Inflammatory macrophage treated with lipopolysaccharide for 4 hours (primary cell): ENCODE measurements at regions not wholly inside any gene's neighbourhood (a gene's known extent, or its start where the extent isn't known, plus 50 kb on each side); places are given as distances from the start of the nearest gene placed in this dataset.
"Not testable (repeated sequence)": the region's sequence is repeated elsewhere in the genome, so short reads cannot be mapped to it uniquely, and the experiment has no call there.

Source experiments
- DNase-seq: peaks from one replicate; pipeline ENCODE4 v3.0.0-alpha.2; 2020

DNA sequence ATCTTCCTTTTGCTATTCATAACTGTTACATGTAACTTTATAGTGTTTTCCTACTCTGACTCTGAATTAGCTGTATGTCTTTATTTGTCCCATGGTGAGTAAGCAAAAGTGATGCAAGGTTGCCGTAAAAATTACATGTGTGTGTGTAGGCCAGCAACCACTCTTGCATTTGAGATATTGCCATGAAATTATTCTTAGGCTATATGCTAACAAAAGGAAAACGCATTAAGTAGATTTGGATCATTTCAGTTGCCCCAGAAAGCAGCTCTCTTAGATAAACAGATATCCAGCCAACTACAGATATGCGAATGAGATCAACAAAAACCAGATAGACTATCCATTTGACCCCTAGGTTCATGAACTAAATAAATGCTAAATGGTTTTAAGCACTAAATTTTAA is 73.6 kb downstream of the CYLC2 start:
- no peak for DNase-seq

DNA sequence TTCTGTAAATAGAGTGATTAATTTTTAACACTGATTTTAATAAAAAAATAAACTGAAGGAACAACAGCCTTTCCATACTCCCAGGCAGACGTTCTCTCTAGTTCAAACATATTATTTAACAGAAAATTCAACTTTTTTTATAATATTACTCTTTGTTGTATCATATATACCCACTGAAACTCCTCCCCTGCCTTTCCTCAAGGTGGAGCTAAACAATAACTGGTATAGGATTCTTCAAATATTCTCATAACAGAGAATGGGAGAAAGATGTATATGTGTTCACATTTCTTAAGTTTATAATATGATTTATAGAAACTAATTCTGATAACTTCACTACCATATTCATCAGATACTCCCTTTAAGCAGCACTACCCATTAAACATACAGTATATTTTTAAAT is 83.4 kb downstream of the CYLC2 start:
- DNase-seq: no peak

DNA sequence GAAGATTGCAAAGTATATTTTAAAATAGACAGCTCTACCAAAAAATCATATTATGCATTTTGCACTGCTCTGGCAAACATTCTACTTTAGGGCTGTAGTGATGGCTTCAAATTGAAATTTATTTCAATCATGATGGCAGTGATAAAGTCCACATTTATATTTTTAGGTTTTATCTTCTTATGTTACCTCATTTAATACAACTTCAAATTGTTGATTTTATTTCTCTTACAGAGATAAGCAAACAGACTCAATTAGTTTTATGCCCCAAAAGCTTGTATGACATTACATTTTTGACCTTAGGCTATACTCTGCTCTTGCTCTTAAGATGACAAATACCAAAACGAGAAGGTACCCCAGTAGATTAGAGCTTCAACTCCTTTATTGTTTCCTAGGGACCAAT is 87.4 kb downstream of the CYLC2 start:
- no peak for DNase-seq

DNA sequence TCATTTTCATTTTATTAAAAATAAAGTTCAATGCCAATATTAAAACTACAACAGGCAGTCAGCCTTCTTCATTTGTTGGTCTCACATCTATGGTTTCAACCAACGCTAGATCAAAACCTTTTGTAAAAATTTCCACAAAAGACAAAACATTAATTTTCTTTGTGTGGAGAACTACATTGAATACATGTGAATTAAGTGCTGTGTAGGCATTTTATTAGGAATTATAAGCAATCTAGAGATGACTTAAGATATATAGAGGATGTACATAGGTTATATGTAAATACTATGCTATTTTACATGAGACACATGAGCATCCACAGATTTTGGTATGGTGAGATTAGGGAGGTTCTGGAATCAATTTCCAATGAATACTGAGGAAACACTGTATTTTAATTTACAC is 94.2 kb downstream of the CYLC2 start:
- no peak for DNase-seq

DNA sequence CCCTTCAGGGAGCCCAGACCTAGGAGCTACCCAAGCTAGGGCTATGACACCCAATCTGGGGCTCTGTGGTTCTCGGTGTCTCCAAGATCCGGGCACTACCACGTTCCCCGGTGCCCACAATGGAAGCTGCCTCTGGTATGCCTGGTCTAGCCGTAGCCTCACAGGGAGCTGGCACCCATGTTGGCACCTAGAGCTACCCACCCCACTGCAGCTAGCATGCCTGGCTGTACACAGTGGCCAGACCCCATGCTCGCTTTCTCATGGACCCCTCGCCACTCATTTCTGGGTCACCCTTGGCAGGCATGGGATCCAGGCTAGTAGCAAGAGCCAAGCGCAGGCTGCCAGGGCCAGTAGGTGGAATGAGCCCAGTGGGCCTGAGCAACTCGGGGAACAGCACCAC is 109.0 kb downstream of the CYLC2 start:
- DNase-seq: no peak

DNA sequence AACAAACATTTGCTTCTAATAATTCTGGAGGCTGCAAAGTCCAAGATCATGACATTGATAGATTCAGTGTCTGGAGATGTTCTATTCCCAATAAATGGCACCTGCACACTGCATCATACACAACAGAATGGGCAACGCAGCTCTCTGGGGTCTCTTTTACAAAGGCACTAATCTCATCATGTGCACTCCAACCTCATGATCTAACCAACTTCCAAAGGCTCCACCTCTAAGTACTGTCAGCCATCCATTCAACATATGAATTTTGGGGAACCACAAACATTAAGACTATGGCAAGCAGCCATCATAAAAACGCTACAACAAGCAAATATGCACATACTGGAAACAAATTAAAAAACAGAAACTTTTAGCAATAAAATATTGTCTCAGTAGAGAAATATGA is 121.1 kb downstream of the CYLC2 start:
- no peak for DNase-seq

DNA sequence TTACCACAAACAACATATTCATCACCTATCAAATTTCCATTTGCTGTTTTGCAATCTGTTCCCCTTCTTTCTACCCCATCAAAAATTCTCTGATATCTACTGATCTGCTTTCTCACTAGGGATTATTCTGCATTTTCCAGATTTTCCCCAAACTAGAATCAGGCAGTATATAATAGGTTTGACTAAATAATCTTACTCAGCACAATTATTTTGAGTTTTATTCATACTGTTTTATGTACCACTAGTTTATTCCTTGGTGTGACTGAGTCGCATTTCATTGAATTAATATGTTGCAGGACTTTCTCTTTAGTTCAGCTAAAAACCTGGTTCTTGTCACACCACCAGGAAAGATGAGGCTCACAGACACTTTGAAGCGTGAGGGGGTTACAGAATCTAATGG is 131.4 kb downstream of the CYLC2 start:
- no peak for DNase-seq

DNA sequence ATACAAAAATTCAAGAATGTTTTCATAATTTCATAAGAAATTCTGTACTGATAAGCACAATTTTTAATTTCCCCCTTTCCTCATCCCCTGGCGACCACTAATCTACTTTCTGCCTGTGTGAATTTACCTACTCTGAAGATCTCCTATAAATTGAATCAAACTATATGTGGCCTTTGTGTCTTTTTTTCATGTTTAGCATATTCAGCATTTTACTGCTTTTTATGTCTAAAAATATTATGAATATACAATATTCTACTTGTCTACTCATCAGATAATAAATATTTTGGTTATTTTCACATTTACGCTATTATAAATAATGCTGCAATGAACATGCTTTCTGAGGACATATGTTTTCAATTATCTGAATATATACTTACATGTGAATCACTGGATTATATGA is 144.8 kb downstream of the CYLC2 start:
- DNase-seq: no peak

DNA sequence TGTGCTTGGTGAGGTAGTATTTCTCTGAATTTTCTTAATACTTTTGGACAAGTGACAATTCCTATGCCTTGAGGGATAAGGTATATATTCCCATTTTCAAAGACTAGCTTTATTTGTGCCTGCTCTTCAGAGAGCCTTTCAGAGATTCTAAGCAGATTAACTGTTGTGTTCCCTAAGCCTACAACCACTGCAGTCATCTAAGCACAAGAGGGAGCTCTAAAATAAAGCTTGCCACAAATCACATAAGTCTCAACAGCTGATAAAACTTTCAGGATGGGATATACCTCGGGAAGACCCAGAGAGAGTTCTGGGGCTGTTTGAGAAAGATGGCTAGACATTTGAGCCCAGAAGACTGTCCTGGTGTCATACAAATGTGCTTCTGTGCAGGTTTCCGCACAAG is 157.3 kb downstream of the CYLC2 start:
- no peak for DNase-seq

DNA sequence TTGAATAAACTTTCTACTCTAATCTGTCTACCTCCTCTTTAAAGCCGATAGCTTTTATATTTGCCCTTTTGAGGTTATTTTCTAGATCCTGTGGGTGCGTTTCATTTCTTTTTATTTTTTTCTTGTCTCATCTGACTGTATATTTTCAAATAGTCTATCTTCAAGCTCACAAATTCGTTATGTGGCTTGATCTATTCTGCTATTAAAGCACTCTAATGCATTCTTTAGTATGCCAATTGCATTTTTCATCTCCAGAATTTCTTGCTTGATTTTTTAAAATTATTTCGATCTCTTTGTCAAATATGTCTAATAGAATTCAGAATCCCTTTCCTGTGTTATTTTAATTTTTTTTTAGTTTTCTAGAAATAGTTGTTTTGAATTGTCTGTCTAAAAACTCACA is 172.4 kb downstream of the CYLC2 start:
- no peak for DNase-seq

DNA sequence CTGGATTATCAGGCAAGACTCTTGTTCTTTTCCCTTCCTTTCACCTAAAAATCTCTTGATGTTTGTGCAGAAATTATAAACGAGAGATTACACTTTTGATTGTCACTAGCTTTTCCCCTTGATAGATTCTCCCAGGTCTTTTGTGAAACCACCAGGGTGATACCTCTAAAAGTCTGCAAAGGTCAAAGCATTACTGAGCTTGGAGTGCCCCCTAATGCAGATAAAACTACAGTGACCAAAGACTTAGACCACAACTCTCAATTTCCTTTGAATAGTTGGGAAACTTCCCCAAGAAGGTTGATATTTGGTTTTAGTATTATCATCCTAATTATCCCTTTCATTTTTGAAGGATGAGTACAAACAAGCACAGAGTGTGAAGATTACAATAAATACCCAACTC is 173.1 kb downstream of the CYLC2 start:
- no peak for DNase-seq

DNA sequence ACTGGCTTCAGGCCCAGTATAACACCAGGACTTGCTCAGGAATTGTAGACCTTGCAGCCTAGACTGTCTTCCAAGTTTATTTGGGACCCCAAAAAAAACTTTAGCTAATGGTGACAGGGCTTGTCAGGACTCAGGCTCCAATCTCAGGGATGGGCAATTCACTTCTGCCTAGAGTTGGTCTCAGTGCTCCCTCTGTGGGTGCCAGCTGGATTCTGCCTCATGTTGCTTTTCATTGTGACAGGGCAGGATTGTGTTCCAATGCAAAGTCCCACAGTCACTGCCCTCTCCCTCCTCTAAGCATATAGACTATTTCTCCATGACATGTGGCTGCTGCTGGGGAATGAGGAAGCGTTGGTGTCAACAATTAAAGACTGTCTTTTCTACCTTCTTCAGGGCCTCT is 174.7 kb downstream of the CYLC2 start:
- DNase-seq: no peak

DNA sequence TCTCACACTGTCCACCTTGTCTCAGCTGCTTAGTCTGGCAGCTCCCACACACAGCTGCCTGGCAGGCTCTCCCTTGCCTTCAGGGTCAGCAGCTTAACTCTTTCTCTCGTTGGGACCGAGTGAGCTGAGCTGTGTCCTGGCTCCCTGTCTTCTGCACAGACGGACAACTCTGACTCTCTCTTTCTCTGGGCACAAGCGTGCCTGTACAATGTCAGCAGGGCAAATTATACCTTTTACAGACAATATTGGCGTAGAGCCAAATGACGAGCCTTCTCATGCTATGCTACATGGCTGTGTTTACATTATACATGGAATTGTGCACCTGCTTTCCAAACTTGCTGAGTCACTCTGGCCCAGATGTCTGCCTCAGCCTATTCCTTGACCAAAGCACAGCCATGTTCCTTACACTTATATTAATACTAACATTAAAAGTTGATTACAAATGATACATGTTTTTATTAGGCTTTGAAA is 188.6 kb downstream of the CYLC2 start:
- no peak for DNase-seq

DNA sequence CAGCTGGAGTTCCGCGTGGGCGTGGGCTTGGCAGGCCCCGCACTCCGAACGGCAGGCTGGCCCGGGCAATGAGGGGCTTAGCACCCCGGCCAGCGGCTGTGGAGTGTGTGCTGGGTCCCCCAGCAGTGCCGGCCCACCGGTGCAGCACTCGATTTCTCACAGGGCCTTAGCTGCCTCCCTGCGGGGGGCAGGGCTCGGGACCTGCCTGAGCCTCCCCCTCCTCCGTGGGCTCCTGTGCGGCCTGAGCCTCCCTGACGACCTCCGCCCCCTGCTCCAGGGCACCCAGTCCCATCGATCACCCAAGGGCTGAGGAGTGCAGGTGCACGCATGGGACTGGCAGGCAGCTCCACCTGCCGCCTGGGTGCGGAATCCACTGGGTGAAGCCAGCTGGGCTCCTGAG is 191.8 kb downstream of the CYLC2 start:
- no peak for DNase-seq

DNA sequence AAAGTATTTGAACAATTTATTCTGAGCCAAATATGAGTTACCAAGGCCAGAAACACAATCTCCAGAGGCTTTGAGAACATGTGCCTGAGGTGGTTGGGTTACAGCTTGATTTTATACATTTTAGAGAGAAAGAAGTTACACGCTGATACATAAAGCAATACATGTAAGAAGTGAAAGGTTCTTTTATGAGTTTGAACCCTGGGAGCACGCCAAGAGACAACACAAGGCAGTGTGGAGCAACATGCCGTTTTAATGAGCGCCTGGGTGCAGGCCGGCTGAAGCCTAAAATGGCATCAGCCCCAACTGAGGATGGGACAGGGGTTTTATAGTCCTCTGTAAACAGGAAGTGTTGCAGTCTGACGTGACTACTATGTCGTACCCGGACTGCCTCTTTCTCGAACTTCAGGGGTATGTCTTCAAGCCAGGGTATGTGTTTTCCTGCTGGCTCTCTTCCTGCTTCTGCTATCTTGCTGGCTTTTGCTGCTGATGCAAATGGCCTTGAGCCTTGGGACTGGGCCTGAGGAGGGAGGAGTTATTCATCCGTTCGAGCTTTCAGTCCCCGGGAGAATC is 193.7 kb downstream of the CYLC2 start:
- DNase-seq: no peak

DNA sequence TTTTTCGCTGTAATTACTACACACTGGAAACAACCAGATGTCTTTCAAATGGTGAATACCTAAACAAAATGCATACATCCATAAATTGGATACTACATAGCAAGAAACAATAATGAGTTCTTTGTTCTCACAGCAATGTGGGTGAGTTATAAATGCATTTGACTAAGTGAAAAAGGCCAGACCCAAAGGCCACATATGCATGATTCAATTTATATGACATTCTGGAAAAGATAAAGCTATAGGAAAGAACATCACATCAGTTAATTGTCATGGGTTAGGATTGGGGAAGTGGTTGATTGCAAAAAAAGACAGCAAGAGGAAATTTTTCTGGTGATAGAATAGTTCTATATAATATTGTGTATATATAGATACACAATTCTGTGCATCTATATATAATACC is 198.9 kb downstream of the CYLC2 start:
- DNase-seq: no peak

DNA sequence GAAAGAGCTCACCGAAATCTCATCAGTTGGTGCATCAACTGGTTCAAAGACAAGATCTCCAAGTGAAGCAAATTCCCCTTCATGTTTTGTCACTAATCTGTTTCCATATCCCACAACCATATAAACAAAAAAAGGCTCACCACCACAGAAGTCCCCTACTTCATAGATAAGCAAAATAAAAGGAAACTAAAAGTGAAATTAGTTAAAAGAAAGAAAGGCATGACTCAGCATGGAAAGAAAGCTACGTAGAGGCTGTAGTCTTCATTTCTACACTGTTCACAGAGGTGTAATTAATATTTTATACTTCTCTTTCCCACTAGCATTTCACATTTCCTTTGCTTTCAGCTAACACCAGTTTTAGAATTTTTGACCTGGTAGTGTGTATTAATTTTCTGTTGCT is 208.0 kb downstream of the CYLC2 start:
- no peak for DNase-seq

DNA sequence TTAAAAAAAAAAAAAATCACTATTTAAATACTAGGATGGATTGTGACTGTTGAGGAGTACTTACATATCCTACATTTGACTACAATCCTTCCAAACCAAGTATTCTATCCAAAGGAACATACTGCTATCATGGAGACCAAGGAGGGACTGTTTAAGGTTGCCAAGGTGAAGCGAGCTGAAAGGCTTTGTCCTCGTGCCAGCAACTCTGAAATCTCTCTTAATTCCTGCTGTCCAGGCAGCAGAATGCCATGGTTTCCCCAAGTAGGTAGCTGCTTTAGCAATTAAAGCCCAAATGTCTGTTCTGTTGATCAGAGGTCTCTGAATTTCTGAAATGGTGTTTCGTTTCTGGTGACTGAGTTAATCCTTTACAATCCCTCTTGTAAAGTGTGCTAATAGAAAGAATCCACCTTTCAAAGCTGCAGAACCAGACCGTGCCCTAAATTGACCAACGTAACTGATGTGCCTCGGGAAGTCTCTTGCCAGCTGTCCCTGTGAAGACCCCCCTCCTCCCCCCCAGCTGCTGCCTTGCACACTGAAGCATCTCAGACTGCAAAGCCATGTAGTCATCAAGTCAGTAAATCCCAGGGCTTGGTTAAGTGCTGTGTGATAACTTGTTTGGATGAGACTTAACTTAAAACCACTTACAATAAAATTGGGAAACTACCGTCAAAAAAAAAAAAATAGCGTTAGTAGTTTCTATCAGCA is 210.9 kb downstream of the CYLC2 start:
- DNase-seq: not testable (repeated sequence)

DNA sequence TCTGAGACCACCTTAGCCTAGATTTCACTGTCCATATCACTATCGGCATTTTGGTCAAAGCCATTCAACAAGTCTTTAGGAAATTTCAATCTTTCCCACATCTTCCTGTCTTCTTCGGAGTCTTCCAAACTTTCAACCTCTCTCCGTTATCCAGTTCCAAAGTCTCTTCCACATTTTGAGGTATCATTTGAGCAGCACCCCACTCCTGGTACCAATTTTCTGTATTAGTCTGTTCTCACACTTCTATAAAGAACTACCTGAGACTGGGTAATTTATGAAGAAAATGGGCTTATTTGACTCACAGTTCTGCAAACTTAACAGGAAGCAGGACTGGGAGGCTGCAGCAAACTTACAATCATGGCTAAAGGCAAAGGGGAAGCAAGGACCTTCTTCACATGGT is 215.5 kb downstream of the CYLC2 start:
- DNase-seq: no peak

DNA sequence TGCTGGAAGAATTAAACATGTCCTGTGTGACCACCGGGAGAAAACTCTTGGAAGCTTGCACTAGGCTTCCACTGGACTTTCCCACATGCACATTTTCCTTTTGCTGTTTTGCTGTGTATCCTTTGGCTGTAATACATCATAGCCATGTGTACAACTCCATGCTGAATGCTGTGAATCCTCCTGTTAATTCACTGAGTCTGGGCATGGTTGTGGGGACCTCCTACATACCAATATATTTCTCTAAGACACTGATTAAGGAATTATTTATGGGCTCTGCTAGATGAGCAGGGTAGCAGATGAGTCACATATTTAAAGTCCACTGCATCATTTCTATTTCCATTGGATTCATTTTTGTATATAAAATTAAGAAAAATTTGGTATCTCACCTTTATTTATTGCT is 220.1 kb downstream of the CYLC2 start:
- DNase-seq: no peak

DNA sequence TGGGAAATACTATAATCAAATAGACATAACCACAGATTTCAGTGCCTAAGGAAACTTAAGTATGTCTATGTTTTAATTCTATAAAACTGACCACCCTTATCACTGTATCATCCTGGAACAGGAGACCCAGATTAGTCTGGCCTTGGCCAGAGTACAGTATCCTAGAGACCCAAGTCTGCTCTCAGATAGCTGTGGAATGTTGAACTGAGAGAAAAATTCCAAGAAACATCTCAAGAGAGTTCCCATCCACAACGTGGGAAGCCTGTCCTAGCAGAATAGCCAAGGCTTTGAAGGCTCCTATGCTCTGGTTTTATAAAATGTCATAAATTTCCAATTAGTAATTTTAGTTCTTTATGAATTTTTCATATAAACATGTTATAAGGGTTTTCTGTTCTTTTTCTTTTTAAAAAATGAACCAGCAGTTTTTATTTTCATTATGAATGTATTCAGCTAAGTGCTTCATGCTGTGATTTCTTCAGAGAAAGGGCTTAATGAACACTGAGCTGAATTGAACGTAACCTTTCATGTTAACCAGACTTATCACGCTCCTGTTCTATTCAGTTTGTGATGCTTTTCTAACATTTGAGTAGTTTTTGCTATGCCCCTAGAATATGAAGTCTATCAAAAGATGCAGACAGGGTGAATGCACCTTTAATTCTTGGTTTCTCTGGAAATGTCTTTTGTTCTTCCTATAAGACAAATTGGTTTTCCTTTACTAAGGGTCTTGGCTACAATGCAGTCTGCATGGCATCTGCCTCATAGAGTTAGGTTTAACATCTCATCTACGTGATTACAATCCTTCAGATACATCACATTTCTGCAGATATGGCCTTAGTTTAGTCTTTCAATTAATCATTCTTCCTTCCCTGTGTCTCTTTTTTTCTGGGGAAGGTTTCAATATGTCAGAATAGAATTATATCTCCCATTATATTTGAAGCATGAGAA is 230.8 kb downstream of the CYLC2 start:
- DNase-seq: no peak

DNA sequence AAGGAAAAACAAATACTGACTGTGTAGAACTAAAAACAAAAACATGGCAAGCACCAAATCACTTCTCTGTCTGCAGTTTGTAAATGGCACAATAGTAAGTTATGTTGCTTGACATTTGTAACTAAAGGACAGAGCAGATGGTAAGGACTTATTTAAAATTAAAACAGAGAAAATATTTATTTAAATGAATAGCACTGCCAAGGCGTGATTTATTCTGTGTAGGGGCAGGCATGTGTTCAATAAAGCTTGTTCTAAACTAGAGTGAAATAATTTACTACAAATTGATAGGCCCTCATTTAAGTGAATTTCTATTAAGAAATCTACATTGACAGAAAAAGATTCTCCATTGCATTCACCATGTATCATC is 231.5 kb downstream of the CYLC2 start:
- no peak for DNase-seq

DNA sequence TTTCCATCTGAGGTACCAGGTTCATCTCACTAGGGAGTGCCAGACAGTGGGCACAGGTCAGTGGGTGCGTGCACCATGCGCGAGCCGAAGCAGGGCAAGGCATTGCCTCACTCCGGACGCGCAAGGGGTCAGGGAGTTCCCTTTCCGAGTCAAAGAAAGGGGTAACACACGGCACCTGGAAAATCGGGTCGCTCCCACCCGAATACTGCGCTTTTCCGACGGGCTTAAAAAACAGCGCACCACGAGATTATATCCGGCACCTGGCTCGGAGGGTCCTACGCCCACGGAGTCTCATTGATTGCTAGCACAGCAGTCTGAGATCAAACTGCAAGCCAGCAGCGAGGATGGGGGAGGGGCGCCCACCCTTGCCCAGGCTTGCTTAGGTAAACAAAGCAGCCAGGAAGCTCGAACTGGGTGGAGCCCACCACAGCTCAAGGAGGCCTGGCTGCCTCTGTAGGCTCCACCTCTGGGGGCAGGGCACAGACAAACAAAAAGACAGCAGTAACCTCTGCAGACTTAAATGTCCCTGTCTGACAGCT is 242.5 kb downstream of the CYLC2 start:
- not testable (repeated sequence) for DNase-seq

DNA sequence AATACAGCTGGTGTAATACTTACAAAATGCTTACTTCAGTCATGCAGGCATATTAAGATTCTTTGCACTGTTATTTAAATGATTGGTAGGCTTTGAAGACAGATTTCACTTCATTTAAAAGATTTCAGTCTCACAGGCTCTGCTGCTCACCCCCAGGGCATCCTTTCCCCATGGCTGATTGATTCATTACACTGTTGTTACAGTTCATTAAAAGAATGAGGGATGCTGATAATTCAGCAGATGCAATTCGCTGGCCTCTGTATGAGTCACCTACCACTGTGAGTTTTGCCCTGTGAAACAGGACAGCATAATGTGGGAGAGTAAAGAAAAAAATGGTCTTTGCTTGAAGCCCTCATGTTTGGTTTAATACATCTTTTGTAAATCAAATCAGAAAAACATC is 246.9 kb downstream of the CYLC2 start:
- no peak for DNase-seq
